ENCODE measurements at regions not wholly inside any gene's neighbourhood (a gene's known extent, or its start where the extent isn't known, plus 50 kb on each side); places are given as distances from the start of the nearest gene placed in this dataset.

GRCh38 chr3:178272841-178273240, 263.4 kb upstream of the KCNMB2 start:
- 88% methylated on average over 3 of the region's 3 CpGs for WGBS
- TF ChIP-seq GABPA (IDR thresholded peaks at IDR 0.05 in 1 of 2, conservative IDR thresholded peaks at IDR 0.05 in 1 of 2) (no peak), RAD21 (IDR thresholded peaks at IDR 0.05) (no peak)
- H3K36me3 ChIP-seq (ENCODE audit: control insufficient read depth in 4 of 4, insufficient read depth in 3 of 4, low read depth in 1 of 4, low read length in 3 of 4), result no peaks in the 10 kb centered on the region
- no peak overlapping the region for H3K4me3 ChIP-seq (ENCODE audit: low read depth in 1 of 3, low read length in 3 of 3)
- no peak overlapping the region for H3K27ac ChIP-seq (ENCODE audit: low read depth in 1 of 2, low read length in 2 of 2)
- H3K4me1 ChIP-seq (ENCODE audit: control insufficient read depth in 4 of 4, insufficient read depth in 4 of 4, low read length in 3 of 4), result no peaks in the 10 kb centered on the region
- H3K9me3 ChIP-seq (ENCODE audit: control insufficient read depth in 4 of 4, low read length in 3 of 4), result peaks cover 0 to 5% (median 2%) of the 10 kb centered on the region in 4 donors
- DNase-seq (ENCODE audit: low spot score), result no peak
- H3K9ac ChIP-seq (ENCODE audit: low read depth in 1 of 2, low read length in 2 of 2), result no peak overlapping the region
- no peaks in the 10 kb centered on the region for H3K27me3 ChIP-seq (ENCODE audit: control insufficient read depth in 4 of 4, insufficient read depth in 4 of 4, low read length in 3 of 4)

- no peak for DNase-seq (ENCODE audit: low spot score)
- Histone ChIP-seq H3K27ac (ENCODE audit: low read depth in 1 of 2, low read length in 2 of 2) (no peak overlapping the region), H3K4me3 (ENCODE audit: low read depth in 1 of 3, low read length in 3 of 3) (no peak overlapping the region), H3K9ac (ENCODE audit: low read depth in 1 of 2, low read length in 2 of 2) (no peak overlapping the region), H3K36me3 (ENCODE audit: control insufficient read depth in 4 of 4, insufficient read depth in 3 of 4, low read depth in 1 of 4, low read length in 3 of 4) (no peaks in the 10 kb centered on the region), H3K9me3 (ENCODE audit: control insufficient read depth in 4 of 4, low read length in 3 of 4) (peaks cover 1 to 16% (median 4%) of the 10 kb centered on the region in 4 donors), H3K4me1 (ENCODE audit: control insufficient read depth in 4 of 4, insufficient read depth in 4 of 4, low read length in 3 of 4) (no peaks in the 10 kb centered on the region), H3K27me3 (ENCODE audit: control insufficient read depth in 4 of 4, insufficient read depth in 4 of 4, low read length in 3 of 4) (no peaks in the 10 kb centered on the region)
- 70% methylated on average over 4 of the region's 4 CpGs for WGBS
- TF ChIP-seq MAX (IDR thresholded peaks at IDR 0.05) (no peak), REST (IDR thresholded peaks at IDR 0.05) (no peak), FOXA1 (IDR thresholded peaks at IDR 0.05) (no peak), EGR1 (IDR thresholded peaks at IDR 0.05; ENCODE audit: low read depth in 2 of 2) (no peak), ZBTB33 (IDR thresholded peaks at IDR 0.05) (no peak), TAF1 (conservative IDR thresholded peaks at IDR 0.05) (no peak), HNF4G (IDR thresholded peaks at IDR 0.05) (no peak), GABPA (IDR thresholded peaks at IDR 0.05 in 1 of 2, conservative IDR thresholded peaks at IDR 0.05 in 1 of 2) (no peak), JUND (IDR thresholded peaks at IDR 0.05) (no peak), NR2F2 (IDR thresholded peaks at IDR 0.05) (no peak), FOXA2 (IDR thresholded peaks at IDR 0.05) (no peak), ATF3 (IDR thresholded peaks at IDR 0.05) (no peak), HNF4A (conservative IDR thresholded peaks at IDR 0.05) (no peak), YY1 (IDR thresholded peaks at IDR 0.05) (no peak), RAD21 (IDR thresholded peaks at IDR 0.05) (no peak), SP1 (IDR thresholded peaks at IDR 0.05) (no peak), CTCF (IDR thresholded peaks at IDR 0.05; ENCODE audit: low read depth, low read length, missing input control) (no peak), RXRA (IDR thresholded peaks at IDR 0.05) (no peak)
Measured at GRCh38 chr3:178274711-178275110, 261.5 kb upstream of the KCNMB2 start.
